NCI-H1930 (cell line): ENCODE measurements at regions not wholly inside any gene's neighbourhood (a gene's known extent, or its start where the extent isn't known, plus 50 kb on each side); places are given as distances from the start of the nearest gene placed in this dataset.

Experiments
- DNase-seq, 2 experiments: peaks; one replicate each; lab custom pipeline; 2025; lab: John Stamatoyannopoulos, UW

DNA sequence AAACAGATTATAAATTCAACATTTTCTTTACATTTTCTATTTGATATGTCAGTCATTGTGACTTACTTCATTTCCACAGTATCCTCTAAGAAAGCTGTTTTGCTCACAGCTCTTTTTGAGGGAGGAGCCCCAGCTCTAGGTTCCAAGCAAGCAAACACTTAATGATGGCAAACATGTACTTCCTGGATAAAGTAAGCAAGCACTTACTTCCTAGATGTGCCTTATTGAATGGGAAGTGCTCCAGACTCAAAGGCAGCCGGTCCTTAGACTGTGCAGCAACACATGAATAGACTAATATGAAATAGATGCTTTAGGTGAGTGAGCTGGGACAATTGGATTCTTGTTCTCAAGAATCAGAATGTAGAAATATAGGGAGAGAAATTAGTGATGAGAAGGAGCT lies 2149.8 kb upstream of the PIK3C3 start:
- DNase-seq = no peak

DNA sequence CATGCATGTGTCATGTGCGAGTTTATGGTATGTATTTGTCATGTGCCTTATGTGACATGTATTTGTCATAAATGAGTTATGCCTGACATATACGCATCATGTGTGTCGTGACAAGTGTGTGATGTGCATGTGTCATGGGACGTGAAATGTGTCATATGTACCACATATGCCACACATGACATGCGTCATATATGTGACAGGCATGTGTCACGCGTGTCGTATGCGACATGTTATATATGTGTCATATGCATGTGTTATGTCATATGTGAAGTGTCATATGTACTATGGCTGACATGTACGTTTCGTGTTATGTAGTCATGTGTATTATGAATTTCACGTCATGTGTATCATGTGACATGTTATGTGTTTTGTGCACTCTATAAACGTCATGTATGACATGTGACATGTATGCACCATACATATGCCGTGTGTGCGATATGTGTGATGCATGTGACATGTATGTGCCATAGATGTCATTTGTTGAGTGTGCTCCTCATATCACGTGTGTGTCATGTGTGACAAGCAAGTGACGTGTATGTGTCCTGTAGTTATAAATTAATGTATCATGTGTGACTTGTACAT lies 2152.3 kb upstream of the PIK3C3 start:
- no peak for DNase-seq

DNA sequence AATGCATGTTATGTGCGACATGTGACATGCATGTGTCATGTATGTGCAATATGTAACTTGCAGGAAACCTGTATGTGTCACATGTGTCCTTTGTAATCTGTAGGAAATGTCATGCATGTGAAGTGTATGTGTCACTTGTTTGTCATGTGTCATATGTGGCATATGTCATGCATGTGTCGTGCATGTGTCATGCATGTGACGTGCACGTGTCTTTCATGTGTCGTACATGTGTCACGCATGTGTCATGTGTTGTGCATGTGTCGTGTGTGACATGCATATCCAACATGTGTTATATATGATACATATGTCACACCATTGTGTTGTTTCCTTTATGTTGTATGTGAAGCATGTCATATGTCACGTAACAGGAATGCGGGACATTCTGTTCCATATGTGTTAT lies 2153.2 kb upstream of the PIK3C3 start:
- DNase-seq = no peak

DNA sequence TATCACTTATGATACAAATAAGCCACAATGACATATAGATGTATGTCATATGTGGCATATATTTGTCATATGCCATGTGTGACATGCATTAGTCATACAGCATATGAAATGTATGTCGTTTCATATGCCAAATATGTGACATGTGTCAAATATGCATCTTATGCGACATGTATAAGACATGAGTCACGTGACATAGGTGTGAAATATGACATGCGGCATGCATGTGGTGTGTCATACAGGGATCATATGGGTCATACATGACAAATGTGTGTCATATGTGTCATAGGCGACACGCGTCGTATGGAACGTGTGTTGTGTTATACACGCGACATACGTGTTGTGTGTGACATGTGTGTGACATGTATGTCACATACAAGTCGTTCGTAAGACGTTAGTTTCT lies 2154.0 kb upstream of the PIK3C3 start:
- DNase-seq = no peak

DNA sequence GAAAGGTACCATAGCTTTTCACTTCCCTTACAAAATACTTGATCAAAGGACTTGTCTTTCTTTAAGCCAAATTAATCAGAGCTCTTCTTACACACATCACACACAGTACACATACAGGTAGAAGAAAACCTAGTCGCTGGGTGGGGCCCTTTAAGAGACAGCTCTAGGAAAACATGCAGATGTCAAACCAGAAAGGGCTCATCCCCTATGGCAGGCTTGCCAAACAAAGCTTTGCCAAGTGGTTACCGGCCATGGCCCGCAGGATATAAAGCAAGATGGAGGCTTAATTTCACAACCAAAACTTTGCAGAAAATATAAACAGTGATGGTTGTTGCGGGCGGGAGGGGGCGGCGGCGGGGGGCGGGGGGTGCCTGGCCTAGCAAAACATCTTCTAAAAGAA lies 2156.0 kb upstream of the PIK3C3 start:
- no peak for DNase-seq

DNA sequence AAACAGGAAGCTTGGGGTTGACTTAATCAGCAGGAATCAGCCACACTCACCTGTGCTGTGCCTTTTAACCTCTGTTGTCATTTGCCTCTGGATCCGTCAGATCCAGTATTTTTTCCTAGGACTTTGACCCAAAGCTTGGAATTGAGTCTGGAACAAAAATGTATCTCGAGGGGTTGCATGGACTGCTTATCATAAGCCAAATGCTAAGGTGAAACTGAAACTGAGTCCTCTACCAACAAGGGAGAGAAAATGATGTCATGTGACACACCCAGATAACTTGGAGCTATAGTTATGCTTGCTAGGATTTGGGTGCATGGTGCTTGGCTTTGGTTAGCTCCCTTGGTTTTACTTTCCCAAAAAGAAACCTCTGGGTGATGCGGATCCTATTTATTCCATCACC lies 2158.6 kb upstream of the PIK3C3 start:
- no peak for DNase-seq

DNA sequence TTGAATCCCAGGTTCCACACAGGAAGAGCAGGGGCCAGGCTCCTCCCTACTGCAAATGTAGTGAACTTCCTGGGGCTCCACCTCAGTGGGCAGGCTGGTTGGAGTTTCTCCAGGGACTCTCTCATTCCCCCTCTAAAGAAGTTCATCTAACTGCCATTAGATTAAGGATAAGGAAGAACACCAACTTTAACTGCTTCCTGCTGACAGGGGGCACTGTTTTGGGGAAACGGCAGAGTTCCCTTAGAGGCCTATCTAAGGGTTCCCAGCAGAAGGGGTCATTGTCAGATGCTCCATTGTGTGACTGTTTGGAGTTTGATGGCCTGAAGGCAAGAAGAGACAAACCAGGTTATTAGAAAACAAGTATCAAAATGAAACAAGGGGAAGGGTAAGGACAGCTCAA lies 2159.7 kb upstream of the PIK3C3 start:
- DNase-seq = no peak

DNA sequence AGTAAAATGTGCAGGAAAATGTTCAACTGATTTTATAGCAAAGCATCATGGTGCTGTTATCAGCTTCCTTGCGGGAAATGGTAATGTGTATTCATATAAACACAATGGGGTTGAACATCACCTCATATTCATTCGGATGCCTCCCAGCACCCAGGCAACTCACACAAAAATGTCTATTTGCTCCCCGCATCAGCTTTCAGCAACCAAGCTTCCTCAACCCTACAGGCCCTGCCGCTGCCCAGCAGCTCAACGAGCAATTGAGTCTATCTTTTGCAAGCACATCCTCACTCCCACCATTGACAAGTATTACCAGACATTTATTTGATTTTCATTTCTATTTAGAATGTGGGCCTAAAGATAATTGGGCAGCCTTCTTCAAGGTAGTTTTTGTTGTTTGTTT lies 2161.4 kb upstream of the PIK3C3 start:
- DNase-seq = no peak

DNA sequence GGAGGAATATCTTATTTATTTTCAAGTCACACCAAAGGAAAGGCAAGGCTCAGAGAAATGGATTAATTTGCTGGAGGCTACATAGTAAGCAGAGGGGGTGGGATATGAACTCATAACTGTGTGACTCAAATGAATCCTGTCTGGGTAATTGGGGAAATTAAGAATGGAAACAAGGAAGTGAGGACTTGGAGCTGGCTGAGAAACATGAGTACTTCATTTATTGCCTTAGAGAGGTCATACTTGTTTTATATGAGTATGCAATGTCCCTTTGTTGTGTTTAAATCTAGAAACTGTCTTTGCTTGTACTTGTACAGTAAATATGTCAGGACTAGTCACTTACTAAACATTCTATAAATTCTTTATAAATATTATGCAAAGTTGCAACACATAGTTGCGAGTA lies 2166.7 kb upstream of the PIK3C3 start:
- no peak for DNase-seq

DNA sequence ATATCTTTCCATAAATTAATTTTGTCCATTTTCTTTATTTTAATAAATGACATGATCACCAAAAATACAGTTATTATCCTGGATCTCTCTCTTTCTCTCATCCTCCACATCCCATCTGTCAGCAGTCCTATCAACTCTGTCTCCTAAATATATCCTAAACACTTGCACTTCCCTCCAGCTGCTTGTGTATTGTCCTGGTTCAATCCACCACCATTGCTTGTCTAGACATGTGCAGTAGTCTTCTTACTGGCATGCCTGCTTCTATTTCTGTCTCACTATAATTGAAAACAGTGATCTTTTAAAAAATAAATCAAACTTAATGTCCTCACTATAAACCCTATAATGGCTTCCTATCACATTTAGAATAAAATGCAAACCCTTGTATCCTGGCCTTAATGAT lies 2168.6 kb upstream of the PIK3C3 start:
- no peak for DNase-seq

DNA sequence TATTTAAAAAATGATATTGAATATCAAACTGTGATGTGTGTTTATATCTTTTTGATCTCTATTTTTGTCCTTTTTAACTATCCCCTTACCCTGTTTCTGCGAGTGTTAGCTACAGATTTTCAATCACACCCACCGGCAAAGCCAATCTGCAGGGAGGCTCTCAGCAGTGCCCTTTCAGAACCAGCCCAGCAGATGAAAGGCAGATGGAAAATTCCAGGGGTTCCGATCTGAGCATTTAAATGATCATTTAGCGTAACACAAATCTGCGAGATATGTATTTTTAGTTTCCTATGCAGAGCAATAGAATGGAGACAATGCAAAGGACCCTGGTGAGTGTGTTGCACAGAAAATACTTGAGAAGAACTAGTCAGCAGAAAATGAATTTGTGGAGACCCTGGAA lies 2170.5 kb upstream of the PIK3C3 start:
- no peak for DNase-seq

DNA sequence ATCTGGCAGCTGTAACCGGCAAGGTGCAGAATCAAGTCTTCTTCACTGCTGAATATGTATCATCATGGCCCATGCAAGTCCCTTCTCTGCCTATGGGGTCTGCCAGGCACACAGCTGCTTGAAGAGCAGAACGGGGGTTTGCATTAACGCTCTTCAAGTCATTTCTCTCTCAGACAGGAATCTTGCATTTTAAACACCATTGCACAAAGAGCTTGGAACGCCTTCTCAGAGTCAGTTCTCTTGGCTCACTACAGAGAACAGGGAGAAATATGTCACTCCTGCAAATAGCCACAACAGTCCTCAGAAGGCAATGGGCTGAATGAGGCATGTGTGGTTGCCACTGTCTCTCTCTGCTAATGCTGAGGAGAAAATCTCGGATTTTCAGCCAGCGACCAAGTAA lies 2173.5 kb upstream of the PIK3C3 start:
- no peak for DNase-seq

DNA sequence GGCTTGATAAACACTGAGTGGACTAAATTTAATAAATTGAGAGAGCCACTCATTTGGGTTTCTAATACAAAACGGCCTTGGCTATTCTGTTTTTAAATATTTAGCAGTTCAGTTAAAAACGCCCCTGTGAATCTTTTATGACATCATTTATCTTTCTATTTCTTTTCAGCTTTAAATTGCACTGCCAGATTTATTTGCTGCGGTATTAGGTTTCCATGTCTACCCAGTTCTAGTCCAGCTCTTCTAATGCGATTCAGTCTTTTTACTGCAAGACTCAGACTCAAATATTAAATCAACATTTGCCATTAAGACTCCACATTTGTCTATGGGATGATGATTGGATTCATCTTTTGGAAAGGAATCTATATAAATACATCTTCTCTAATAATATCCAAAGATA lies 2174.3 kb upstream of the PIK3C3 start:
- no peak for DNase-seq

DNA sequence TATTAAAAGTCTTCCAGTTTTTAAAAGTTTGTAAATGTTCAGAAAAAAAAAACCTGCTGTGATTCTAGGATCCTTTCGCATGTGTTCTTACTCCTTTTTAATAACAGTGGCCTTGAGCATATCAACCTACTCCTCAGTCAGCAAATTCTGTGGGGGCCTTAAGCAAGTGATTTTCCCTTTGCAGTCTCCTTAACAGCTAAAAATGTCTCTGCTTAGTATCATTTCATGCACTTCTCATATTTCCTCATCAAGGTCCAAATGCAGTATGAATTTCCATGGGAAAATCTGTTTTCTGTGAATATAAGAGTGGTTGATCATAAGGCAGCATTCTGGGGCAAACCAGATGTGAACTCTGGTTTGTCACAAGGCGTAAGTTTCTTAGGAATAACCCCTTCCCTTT lies 2175.1 kb upstream of the PIK3C3 start:
- no peak for DNase-seq

DNA sequence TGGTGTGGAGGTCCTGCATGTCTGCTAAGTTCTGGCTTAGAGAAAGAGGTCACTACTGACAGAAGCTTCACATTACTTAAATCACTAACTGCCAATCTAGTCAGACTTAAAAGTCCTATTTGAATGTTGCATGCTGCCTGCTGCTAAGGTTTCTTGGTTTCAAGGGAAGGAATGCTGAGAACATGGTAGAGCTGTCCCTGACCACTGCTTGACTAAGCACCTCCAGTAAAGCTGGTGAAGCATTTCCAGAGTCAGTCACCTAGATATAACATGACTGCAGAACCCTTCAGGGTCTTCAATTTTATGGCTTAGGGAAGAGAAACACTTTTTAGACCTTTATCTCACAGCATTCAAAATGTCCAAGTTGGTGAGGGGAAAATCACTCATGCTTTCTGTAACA lies 2178.3 kb upstream of the PIK3C3 start:
- DNase-seq = no peak

DNA sequence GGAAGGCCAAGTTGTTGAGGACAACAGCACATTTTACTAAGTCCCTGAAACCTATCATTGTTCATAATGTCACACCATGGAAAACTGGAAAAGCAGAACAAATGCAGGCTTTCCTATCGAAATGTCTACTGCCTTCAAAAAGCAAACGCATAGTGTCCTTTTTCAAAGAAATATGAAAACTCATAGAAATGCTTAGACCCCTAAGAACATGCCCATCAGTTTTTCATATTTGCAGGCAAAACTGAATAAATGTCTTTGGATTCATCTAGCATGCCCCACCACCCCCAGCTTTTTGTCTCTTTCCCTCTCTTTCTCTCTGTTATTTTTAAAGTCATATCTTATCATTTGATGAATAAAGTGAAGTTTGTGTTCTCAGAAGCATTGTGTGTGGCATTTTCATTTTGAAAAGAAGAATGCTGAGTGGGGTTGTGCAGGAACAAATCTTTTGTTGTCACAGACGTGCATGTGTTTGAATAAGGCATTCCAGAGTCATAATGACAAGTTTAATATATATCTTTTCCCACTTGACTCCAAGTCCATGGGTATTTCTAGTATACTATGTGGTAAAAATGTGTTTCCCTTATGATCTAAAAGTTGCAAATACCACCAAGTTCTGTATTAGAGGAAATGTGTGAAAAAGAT lies 2180.0 kb upstream of the PIK3C3 start:
- no peak for DNase-seq

DNA sequence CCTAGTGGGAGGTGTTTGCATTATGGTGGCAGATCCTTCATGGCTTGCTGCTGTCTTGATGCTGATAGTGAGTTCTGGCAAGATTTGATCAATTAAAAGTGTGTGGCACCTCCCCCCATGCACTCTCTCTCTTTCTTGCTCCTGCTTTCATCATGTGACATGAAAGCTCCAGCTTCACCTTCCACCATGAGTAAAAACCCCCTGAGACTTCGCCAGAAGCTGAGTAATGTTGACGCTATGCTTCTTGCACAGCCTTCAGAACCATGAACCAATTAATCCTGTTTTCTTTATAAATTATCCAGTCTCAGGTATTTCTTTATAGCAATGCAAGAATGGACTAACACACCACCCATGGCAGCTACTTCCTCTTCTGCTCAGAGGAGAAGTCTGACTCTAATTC lies 2181.4 kb upstream of the PIK3C3 start:
- DNase-seq = no peak

DNA sequence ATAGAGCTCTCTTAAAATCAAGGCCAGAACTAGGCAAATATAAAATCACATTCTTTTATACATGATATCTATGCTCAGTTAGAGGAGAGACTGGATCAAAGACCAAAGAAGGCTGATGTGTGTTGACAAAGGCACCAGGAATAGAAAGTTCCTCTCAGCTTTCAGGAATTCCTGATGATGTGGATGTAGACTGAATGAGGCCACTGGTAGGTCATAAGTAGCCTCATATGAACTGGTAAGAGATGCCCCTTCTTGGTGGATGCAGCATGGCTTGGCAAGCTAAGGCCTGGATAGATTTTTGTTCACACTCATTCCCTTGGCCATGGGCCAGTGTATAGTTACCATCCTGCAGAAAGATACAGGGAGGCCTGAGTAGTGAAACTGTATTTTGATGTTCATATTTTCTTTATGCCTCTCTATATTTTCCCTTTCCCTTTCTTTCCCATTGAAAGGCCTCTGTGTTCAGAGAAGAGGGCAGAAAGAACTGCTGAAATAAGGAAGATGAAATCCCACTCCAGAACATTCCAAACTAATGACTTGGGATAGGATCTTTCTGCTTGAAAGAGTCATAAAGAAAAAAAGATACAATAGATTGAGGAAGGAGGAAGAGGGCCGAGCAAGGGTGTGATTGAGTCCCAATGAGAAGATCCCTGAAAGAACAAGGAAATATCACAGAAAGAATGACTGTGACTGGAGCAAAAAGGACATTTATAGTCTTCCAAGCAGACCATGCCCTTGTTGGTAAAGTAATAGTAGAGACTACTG lies 2182.7 kb upstream of the PIK3C3 start:
- no peak for DNase-seq

DNA sequence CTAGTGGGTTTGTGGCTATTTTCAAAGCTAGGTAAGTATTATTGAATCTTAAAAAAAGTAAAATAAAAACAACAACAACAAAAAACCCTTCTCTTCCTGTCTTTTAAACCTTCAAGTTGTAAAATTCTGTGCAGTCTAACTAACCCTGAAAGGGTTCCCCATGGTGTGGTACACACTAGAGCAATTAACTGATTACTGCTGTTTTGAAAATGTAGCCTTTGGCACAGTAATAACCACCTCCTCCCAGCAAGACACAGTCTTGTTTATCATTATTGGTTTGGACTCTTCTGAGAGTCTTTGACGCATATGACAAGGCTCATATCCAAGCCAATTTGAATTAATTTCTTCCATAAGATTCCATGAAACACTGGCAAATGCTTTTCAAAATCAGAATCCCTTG lies 2184.6 kb upstream of the PIK3C3 start:
- no peak for DNase-seq

DNA sequence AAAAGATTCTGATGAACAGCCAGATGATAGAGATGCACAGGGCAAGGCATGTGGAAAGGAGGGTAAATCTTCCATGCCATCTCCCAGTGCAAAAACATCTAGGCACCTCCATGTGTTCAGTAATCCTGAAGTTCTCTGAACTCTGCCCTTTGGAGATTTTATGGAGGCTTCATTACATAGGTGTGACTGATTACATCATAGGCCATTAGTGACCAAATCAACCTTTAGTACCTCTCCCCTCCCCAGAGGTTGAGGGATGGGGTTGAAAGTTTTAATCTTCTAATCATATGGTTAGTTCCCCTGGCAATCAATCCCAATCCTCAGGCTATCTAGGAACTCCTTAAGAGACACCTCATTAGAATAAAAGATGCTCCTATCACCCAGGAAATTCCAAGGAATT lies 2190.2 kb upstream of the PIK3C3 start:
- no peak for DNase-seq

DNA sequence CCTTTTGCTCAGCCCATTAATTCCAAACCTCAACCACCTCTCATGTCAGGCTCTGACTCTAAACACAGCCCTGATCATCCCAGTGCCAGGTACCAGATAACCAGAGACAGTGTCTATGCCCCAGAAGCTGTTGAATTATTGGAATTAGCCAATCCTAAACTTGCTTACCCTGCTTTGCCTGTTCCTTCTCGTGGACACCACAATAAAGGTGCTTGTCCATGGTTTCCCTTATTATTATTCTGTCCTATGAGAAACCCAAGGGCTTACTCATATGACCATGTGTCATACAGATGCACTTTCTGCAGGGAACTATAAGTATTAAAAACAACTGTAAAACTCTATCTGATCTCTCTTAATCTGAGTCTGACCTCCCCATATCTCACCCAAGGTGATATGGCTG lies 2193.8 kb upstream of the PIK3C3 start:
- DNase-seq = no peak

DNA sequence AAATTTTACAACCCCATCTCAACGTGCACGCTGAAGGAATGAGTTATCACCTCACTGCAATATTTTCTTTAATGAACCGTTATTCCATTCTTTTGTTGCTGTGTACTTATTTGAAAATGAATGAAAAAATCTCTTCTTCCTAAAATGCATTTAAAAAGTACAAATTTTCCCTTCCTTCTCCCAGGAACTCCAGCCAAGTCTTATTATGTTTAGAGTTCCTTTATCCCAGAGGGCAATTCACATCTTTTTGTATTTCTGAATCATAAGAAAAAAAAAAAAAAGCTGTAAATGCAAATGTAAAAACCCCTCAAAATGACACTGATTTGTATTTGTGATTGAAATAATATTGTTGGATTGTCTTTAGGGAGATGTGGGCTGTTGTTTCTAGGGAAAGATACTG lies 2194.3 kb upstream of the CELF4 start:
- no peak for DNase-seq

DNA sequence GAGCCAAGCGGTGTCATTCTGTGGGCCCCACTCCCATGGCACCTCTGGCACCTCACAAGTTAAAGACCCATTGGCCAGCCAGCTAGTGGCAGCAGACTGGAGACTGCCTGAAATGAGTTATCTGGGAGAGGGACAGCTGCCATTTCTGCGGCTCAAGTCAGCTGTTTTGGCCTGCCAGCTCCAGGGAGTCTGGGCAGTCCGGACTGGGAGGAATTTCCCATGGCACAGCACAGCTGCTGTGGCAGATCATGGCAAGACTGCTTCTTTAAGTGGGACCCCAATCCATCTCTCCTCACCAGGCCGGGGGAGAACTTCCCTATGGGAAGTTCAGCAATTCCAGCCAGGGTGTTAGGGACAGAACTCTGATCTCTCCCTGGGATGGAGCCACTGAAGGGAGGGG lies 2187.6 kb upstream of the CELF4 start:
- no peak for DNase-seq

DNA sequence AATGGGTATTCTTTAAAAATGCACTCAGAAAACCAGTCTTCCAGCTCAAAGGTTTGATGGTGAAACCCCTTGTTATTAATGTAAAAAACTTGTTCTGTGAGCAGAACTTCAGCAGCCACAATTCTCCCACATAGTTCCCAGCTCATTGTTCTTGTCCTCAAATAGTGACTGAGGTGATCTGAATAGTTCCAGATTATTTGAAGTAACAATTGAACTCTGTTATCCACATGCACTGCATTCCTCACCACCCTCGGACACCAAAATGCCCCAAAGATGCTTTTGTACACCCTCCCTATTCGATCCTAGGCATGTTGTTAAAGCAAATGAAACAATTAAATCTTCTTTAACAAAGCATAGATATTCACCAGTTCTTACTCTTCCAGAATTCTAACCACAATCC lies 2186.8 kb upstream of the CELF4 start:
- DNase-seq = no peak
